Activated CD8-positive, alpha-beta T cell treated with anti-CD3 and anti-CD28 coated beads for 36 hours (primary cell): ENCODE measurements at regions not wholly inside any gene's neighbourhood (a gene's known extent, or its start where the extent isn't known, plus 50 kb on each side); places are given as distances from the start of the nearest gene placed in this dataset.

Experiments used
- ATAC-seq: fragments of 200-7000 bp; cut with Tn5 transposase; one replicate; pipeline ENCODE4 v1.10.0; 2021; ENCODE audit warnings: mild to moderate bottlenecking, moderate library complexity
- CTCF ChIA-PET: fragments of 350-600 bp; sonication (Branson Sonifier 250); formaldehyde crosslinking; loops from one replicate; lab custom pipeline; 2021; ENCODE audit warnings: antibody characterized with exemption; lab: Charles Lee
- POLR2A ChIA-PET: fragments of 350-600 bp; sonication (Branson Sonifier 250); formaldehyde crosslinking; loops from one replicate; lab custom pipeline; 2021; ENCODE audit warnings: antibody characterized with exemption; lab: Charles Lee
- DNase-seq: peaks from one replicate; pipeline ENCODE4 v3.0.0-alpha.2; 2020
- H3K27ac Mint-ChIP-seq: one replicate; pipeline ENCODE4 v1.8.0; 2021; ENCODE audit warnings: mild to moderate bottlenecking, mixed read lengths
- H3K27me3 Mint-ChIP-seq: one replicate; pipeline ENCODE4 v1.8.0; 2021; ENCODE audit warnings: mixed read lengths
- H3K36me3 Mint-ChIP-seq: one replicate; pipeline ENCODE4 v1.8.0; 2021; ENCODE audit warnings: low read depth, mixed read lengths
- H3K4me1 Mint-ChIP-seq: one replicate; pipeline ENCODE4 v1.8.0; 2021; ENCODE audit warnings: low read depth, mixed read lengths
- H3K4me3 Mint-ChIP-seq: one replicate; pipeline ENCODE4 v1.8.0; 2021; ENCODE audit warnings: mild to moderate bottlenecking, moderate library complexity, mixed read lengths
- H3K9me3 Mint-ChIP-seq: one replicate; pipeline ENCODE4 v1.8.0; 2021; ENCODE audit warnings: mixed read lengths
- CTCF ChIP-seq: fragments of 200-600 bp; IDR thresholded peaks from one replicate; pipeline ENCODE4 v1.8.0; 2022; ENCODE audit warnings: antibody characterized with exemption, mild to moderate bottlenecking
- intact Hi-C: fragments of 100-400 bp; cut with micrococcal nuclease; formaldehyde crosslinking; loops from one replicate; pipeline ENCODE4 v1.10.0; 2022

- H3K36me3 Mint-ChIP-seq: no peaks in the 10 kb centered on the region
- H3K27me3 Mint-ChIP-seq: peaks cover 3% of the 10 kb centered on the region
- ChIA-PET POLR2A (interaction anchor here (0.6 kb wide), 1 partner anchor 11 kb away, joined by 3 read pairs; no protein-coding TSS in a partner anchor), CTCF (no interaction called here)
- intact Hi-C loops: no loop called here
- no peaks in the 10 kb centered on the region for H3K4me1 Mint-ChIP-seq
- ATAC-seq (no peak), DNase-seq (no peak)
- H3K27ac Mint-ChIP-seq: no peak overlapping the region
- no peaks in the 10 kb centered on the region for H3K9me3 Mint-ChIP-seq
- TF ChIP-seq CTCF: no peak
- H3K4me3 Mint-ChIP-seq: no peak overlapping the region
Measured at GRCh38 chr1:56378341-56379070, 200.9 kb downstream of the PLPP3 start.

- no peaks in the 10 kb centered on the region for H3K4me1 Mint-ChIP-seq
- no peaks in the 10 kb centered on the region for H3K36me3 Mint-ChIP-seq
- H3K4me3 Mint-ChIP-seq: no peak overlapping the region
- DNase-seq (no peak), ATAC-seq (no peak)
- TF ChIP-seq CTCF: no peak
- intact Hi-C loops: no loop called here
- H3K9me3 Mint-ChIP-seq: no peaks in the 10 kb centered on the region
- H3K27me3 Mint-ChIP-seq: peaks cover 3% of the 10 kb centered on the region
- ChIA-PET CTCF (no interaction called here), POLR2A (no interaction called here)
- no peak overlapping the region for H3K27ac Mint-ChIP-seq
Measured at GRCh38 chr1:56377431-56377830, 201.9 kb downstream of the PLPP3 start.

GRCh38 chr1:56376188-56376984 is 203.0 kb downstream of the PLPP3 start:
- Mint-ChIP-seq H3K4me1 (no peaks in the 10 kb centered on the region), H3K36me3 (no peaks in the 10 kb centered on the region), H3K9me3 (no peaks in the 10 kb centered on the region), H3K27me3 (peaks cover 3% of the 10 kb centered on the region), H3K4me3 (no peak overlapping the region), H3K27ac (no peak overlapping the region)
- ChIA-PET CTCF (no interaction called here), POLR2A (no interaction called here)
- intact Hi-C loops: no loop called here
- DNase-seq (no peak), ATAC-seq (no peak)
- no peak for TF ChIP-seq CTCF

GRCh38 chr1:56375326-56375804 is 204.0 kb downstream of the PLPP3 start:
- DNase-seq: no peak
- intact Hi-C loops: no loop called here
- Mint-ChIP-seq H3K27ac (no peak overlapping the region), H3K9me3 (no peaks in the 10 kb centered on the region), H3K27me3 (peaks cover 3% of the 10 kb centered on the region), H3K4me3 (no peak overlapping the region), H3K4me1 (no peaks in the 10 kb centered on the region), H3K36me3 (no peaks in the 10 kb centered on the region)
- POLR2A ChIA-PET: no interaction called here
- no peak for ATAC-seq
- CTCF ChIA-PET: no interaction called here
- TF ChIP-seq CTCF: no peak
